BJ (cell line): ENCODE measurements at regions not wholly inside any gene's neighbourhood (a gene's known extent, or its start where the extent isn't known, plus 50 kb on each side); places are given as distances from the start of the nearest gene placed in this dataset.

ENCODE experiments used
- CTCF ChIA-PET: fragments of 350-600 bp; formaldehyde crosslinking; extraction: SDS; loops from one replicate; lab custom pipeline; 2021; ENCODE audit warnings: antibody characterized with exemption, inconsistent platforms; lab: Yijun Ruan, JAX
- POLR2A ChIA-PET: fragments of 300-600 bp; sonication (Branson Sonifier 250); formaldehyde crosslinking; extraction: SDS; loops from one replicate; lab custom pipeline; 2021; ENCODE audit warnings: antibody characterized with exemption; lab: Charles Lee
- DNase-seq: peaks from one replicate; pipeline ENCODE4 v3.0.0-alpha.2; 2011; ENCODE audit warnings: low read depth
- H3K27me3 ChIP-seq: 2 replicates; pipeline ENCODE4 v1.6.0; 2011; ENCODE audit warnings: low read length; ENCODE audit not compliant: control insufficient read depth, insufficient read depth
- H3K36me3 ChIP-seq: 2 replicates; pipeline ENCODE4 v1.5.1; 2011; ENCODE audit warnings: low read length; ENCODE audit not compliant: control insufficient read depth, insufficient read depth
- H3K4me3 ChIP-seq: 2 replicates; pipeline ENCODE4 v1.5.1; 2011; ENCODE audit warnings: low read depth, mild to moderate bottlenecking, control low read depth, low read length
- CTCF ChIP-seq: IDR thresholded peaks from 2 replicates; pipeline ENCODE4 v1.5.1; 2011; ENCODE audit warnings: low read depth, mild to moderate bottlenecking, control low read depth, inconsistent platforms, low read length, moderate library complexity; ENCODE audit not compliant: insufficient read depth

GRCh38 chr5:118366429-118366828, 621.9 kb downstream of the DTWD2 start:
- DNase-seq, result no peak
- TF ChIP-seq CTCF, result no peak
- POLR2A ChIA-PET, result no interaction called here
- H3K4me3 ChIP-seq, result no peak overlapping the region
- H3K36me3 ChIP-seq, result no peaks in the 10 kb centered on the region
- CTCF ChIA-PET, result no interaction called here
- H3K27me3 ChIP-seq, result no peaks in the 10 kb centered on the region

GRCh38 chr5:118365718-118366117, 622.6 kb downstream of the DTWD2 start:
- DNase-seq, result no peak
- CTCF ChIA-PET, result no interaction called here
- Histone ChIP-seq H3K27me3 (no peaks in the 10 kb centered on the region), H3K36me3 (no peaks in the 10 kb centered on the region), H3K4me3 (no peak overlapping the region)
- TF ChIP-seq CTCF, result no peak
- POLR2A ChIA-PET, result no interaction called here

GRCh38 chr5:118354797-118355196, 633.5 kb downstream of the DTWD2 start:
- Histone ChIP-seq H3K27me3 (no peaks in the 10 kb centered on the region), H3K36me3 (no peaks in the 10 kb centered on the region), H3K4me3 (no peak overlapping the region)
- no peak for DNase-seq
- ChIA-PET CTCF (no interaction called here), POLR2A (no interaction called here)
- no peak for TF ChIP-seq CTCF

- ChIA-PET POLR2A (no interaction called here), CTCF (no interaction called here)
- TF ChIP-seq CTCF, result no peak
Measured at GRCh38 chr5:118353970-118354369, 634.4 kb downstream of the DTWD2 start.

GRCh38 chr5:118336468-118336867, 651.9 kb downstream of the DTWD2 start:
- ChIA-PET POLR2A (no interaction called here), CTCF (no interaction called here)

More at GRCh38 chr5:118353970-118354369, 634.4 kb downstream of the DTWD2 start:
- H3K36me3 ChIP-seq, result no peaks in the 10 kb centered on the region
- H3K4me3 ChIP-seq, result no peak overlapping the region
- no peaks in the 10 kb centered on the region for H3K27me3 ChIP-seq
- DNase-seq, result no peak

More at GRCh38 chr5:118336468-118336867, 651.9 kb downstream of the DTWD2 start:
- no peaks in the 10 kb centered on the region for H3K36me3 ChIP-seq
- TF ChIP-seq CTCF, result no peak
- H3K4me3 ChIP-seq, result no peak overlapping the region
- no peaks in the 10 kb centered on the region for H3K27me3 ChIP-seq
- no peak for DNase-seq
